Mesothelial cell of epicardium (in vitro differentiated cells): ENCODE measurements at regions not wholly inside any gene's neighbourhood (a gene's known extent, or its start where the extent isn't known, plus 50 kb on each side); places are given as distances from the start of the nearest gene placed in this dataset.

ENCODE experiments used
- DNase-seq, 2 experiments: peaks; one replicate each; pipeline ENCODE4 v3.0.0; 2021; ENCODE audit warnings: low spot score in 2 of 2; ENCODE audit not compliant: unreplicated experiment in 2 of 2
- H3K27ac Mint-ChIP-seq: 2 replicates; pipeline ENCODE4 v1.8.0; 2021; ENCODE audit warnings: mixed read lengths
- H3K27me3 Mint-ChIP-seq: 2 replicates; pipeline ENCODE4 v1.8.0; 2021; ENCODE audit warnings: low read depth, mixed read lengths
- H3K36me3 Mint-ChIP-seq: 2 replicates; pipeline ENCODE4 v1.8.0; 2021; ENCODE audit warnings: mixed read lengths
- H3K4me1 Mint-ChIP-seq: 2 replicates; pipeline ENCODE4 v1.8.0; 2021; ENCODE audit warnings: mixed read lengths
- H3K4me3 Mint-ChIP-seq: 2 replicates; pipeline ENCODE4 v1.8.0; 2021; ENCODE audit warnings: mild to moderate bottlenecking, moderate library complexity, mixed read lengths
- H3K9me3 Mint-ChIP-seq: 2 replicates; pipeline ENCODE4 v1.8.0; 2021; ENCODE audit warnings: mixed read lengths
- CTCF ChIP-seq: fragments of 200-600 bp; sonication (generic); IDR thresholded peaks from one replicate; pipeline ENCODE4 v1.5.0; 2021; ENCODE audit warnings: antibody characterized with exemption; ENCODE audit not compliant: unreplicated experiment

- Mint-ChIP-seq H3K9me3 (peaks cover 23% of the 10 kb centered on the region), H3K27ac (no peak overlapping the region), H3K4me3 (no peak overlapping the region), H3K36me3 (peaks cover 5% of the 10 kb centered on the region), H3K4me1 (peaks cover 30% of the 10 kb centered on the region), H3K27me3 (no peaks in the 10 kb centered on the region)
- DNase-seq, result no peak
- TF ChIP-seq CTCF, result no peak
Observed at GRCh38 chr6:23635150-23635549, 490.9 kb upstream of the NRSN1 start.

GRCh38 chr6:23637296-23637695, 488.7 kb upstream of the NRSN1 start:
- no peak for TF ChIP-seq CTCF
- Mint-ChIP-seq H3K9me3 (peaks cover 19% of the 10 kb centered on the region), H3K27ac (no peak overlapping the region), H3K4me1 (peaks cover 31% of the 10 kb centered on the region), H3K36me3 (peaks cover 5% of the 10 kb centered on the region), H3K4me3 (no peak overlapping the region), H3K27me3 (no peaks in the 10 kb centered on the region)
- DNase-seq, result no peak

DNA sequence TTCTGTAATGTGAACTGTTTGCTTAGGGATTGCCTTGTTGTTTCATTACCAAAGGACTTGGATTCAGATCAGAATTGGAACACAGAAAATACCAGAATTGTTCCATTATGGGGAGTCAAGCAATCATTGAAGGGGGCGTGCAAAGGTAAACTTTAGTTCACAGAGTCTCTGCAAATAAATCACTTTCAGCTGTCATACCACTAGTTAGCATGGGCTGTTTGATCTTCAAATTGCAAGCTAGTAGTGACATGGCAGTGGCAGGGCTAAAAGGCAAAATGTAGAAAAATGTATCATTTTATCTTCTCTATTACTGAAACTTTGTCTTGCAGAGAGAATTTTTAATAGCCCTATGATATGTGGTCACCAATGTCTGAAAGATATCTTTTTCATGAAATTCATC, 483.2 kb upstream of the NRSN1 start:
- Mint-ChIP-seq H3K36me3 (no peaks in the 10 kb centered on the region), H3K27ac (peak overlapping the region; percentile 77), H3K4me3 (no peak overlapping the region)

GRCh38 chr6:23647045-23647444, 479.0 kb upstream of the NRSN1 start:
- Mint-ChIP-seq H3K9me3 (peaks cover 3% of the 10 kb centered on the region), H3K27me3 (no peaks in the 10 kb centered on the region), H3K4me1 (peaks cover 68% of the 10 kb centered on the region), H3K4me3 (no peak overlapping the region), H3K36me3 (no peaks in the 10 kb centered on the region), H3K27ac (peak overlapping the region; percentile 41)
- TF ChIP-seq CTCF, result no peak
- no peak for DNase-seq

More for the DNA sequence above, 483.2 kb upstream of the NRSN1 start:
- no peak for DNase-seq
- Mint-ChIP-seq H3K9me3 (peaks cover 11% of the 10 kb centered on the region), H3K27me3 (no peaks in the 10 kb centered on the region), H3K4me1 (peaks cover 46% of the 10 kb centered on the region)
- no peak for TF ChIP-seq CTCF

- no peaks in the 10 kb centered on the region for H3K36me3 Mint-ChIP-seq
- DNase-seq, result no peak
- peak overlapping the region; percentile 92 for H3K27ac Mint-ChIP-seq
- H3K27me3 Mint-ChIP-seq, result no peaks in the 10 kb centered on the region
- TF ChIP-seq CTCF, result no peak
- no peak overlapping the region for H3K4me3 Mint-ChIP-seq
- peaks cover 3% of the 10 kb centered on the region for H3K9me3 Mint-ChIP-seq
- H3K4me1 Mint-ChIP-seq, result peaks cover 70% of the 10 kb centered on the region
Observed at GRCh38 chr6:23650676-23651075, 475.3 kb upstream of the NRSN1 start.

GRCh38 chr6:23654745-23655144, 471.3 kb upstream of the NRSN1 start:
- Mint-ChIP-seq H3K4me1 (peaks cover 77% of the 10 kb centered on the region), H3K27me3 (no peaks in the 10 kb centered on the region), H3K36me3 (no peaks in the 10 kb centered on the region), H3K4me3 (no peak overlapping the region), H3K9me3 (no peaks in the 10 kb centered on the region), H3K27ac (peak overlapping the region; percentile 92)
- TF ChIP-seq CTCF, result no peak
- no peak for DNase-seq
